Natural killer cell (primary cell): ENCODE measurements at regions not wholly inside any gene's neighbourhood (a gene's known extent, or its start where the extent isn't known, plus 50 kb on each side); places are given as distances from the start of the nearest gene placed in this dataset.

Experiments
- ATAC-seq, 3 donors: fragments of 150-1000 bp in 2 of 3; fragments of 200-7000 bp in 1 of 3; cut with Tn5 transposase; 1 replicate in 1 of 3; 2 replicates in 2 of 3; pipeline ENCODE4 v1.10.0; 2021; ENCODE audit warnings: mild to moderate bottlenecking in 2 of 3, moderate library complexity in 2 of 3
- DNase-seq, 2 donors: peaks; one replicate each; pipeline versions ENCODE4 v3.0.0 to v3.0.0-alpha.2; 2013 to 2021; ENCODE audit warnings: mixed read lengths in 1 of 2
- H3K27ac ChIP-seq: one replicate; pipeline ENCODE4 v1.5.1; 2013; ENCODE audit warnings: mild to moderate bottlenecking, low read length
- H3K27me3 ChIP-seq: one replicate; pipeline ENCODE4 v1.6.1; 2013; ENCODE audit warnings: low read length; ENCODE audit not compliant: control insufficient read depth, insufficient read depth
- H3K36me3 ChIP-seq: one replicate; pipeline ENCODE4 v1.6.1; 2013; ENCODE audit warnings: low read length; ENCODE audit not compliant: control insufficient read depth, insufficient read depth
- H3K4me1 ChIP-seq: one replicate; pipeline ENCODE4 v1.6.1; 2013; ENCODE audit warnings: low read length; ENCODE audit not compliant: control insufficient read depth, insufficient read depth
- H3K4me3 ChIP-seq: one replicate; pipeline ENCODE4 v1.5.1; 2013; ENCODE audit warnings: low read length
- H3K9me3 ChIP-seq: one replicate; pipeline ENCODE4 v1.6.1; 2013; ENCODE audit warnings: low read length; ENCODE audit not compliant: control insufficient read depth, insufficient read depth
- H3K27ac Mint-ChIP-seq, 2 donors: one replicate each; pipeline ENCODE4 v1.8.0; 2022; ENCODE audit warnings: mild to moderate bottlenecking in 2 of 2, mixed read lengths in 2 of 2, moderate library complexity in 1 of 2
- H3K27me3 Mint-ChIP-seq, 2 donors: one replicate each; pipeline ENCODE4 v1.8.0; 2022; ENCODE audit warnings: low read depth in 2 of 2, mixed read lengths in 2 of 2
- H3K36me3 Mint-ChIP-seq: one replicate; pipeline ENCODE4 v1.8.0; 2022; ENCODE audit warnings: mixed read lengths
- H3K4me1 Mint-ChIP-seq, 2 donors: one replicate each; pipeline ENCODE4 v1.8.0; 2022; ENCODE audit warnings: mixed read lengths in 2 of 2
- H3K4me3 Mint-ChIP-seq: one replicate; pipeline ENCODE4 v1.8.0; 2022; ENCODE audit warnings: mild to moderate bottlenecking, moderate library complexity, mixed read lengths
- H3K9me3 Mint-ChIP-seq, 2 donors: one replicate each; pipeline ENCODE4 v1.8.0; 2022; ENCODE audit warnings: mixed read lengths in 2 of 2
- CTCF ChIP-seq: fragments of 200-600 bp; IDR thresholded peaks from one replicate; pipeline ENCODE4 v1.8.0; 2022; ENCODE audit warnings: antibody characterized with exemption
- WGBS: methylation state at CpG from one replicate; pipeline ENCODE4 v1.1.7; 2013; ENCODE audit warnings: missing lambda C conversion rate; ENCODE audit not compliant: insufficient coverage; 5-methylcytosine and 5-hydroxymethylcytosine counted together
- intact Hi-C: fragments of 100-400 bp; cut with micrococcal nuclease; formaldehyde crosslinking; loops from one replicate; pipeline ENCODE4 v1.14.2; 2022

- no peak overlapping the region for H3K4me3 Mint-ChIP-seq
- DNase-seq: no peak
- Histone ChIP-seq H3K4me3 (no peak overlapping the region), H3K9me3 (no peaks in the 10 kb centered on the region), H3K27me3 (no peaks in the 10 kb centered on the region), H3K36me3 (no peaks in the 10 kb centered on the region), H3K4me1 (no peaks in the 10 kb centered on the region), H3K27ac (no peak overlapping the region)
- H3K27ac Mint-ChIP-seq: no peak overlapping the region
- no peak for ATAC-seq
- 0% methylated on average over 1 of the region's 2 CpGs for WGBS
- TF ChIP-seq CTCF: no peak
- no peaks in the 10 kb centered on the region for H3K9me3 Mint-ChIP-seq
- H3K4me1 Mint-ChIP-seq: peaks cover 11 to 23% of the 10 kb centered on the region in 2 donors
- H3K36me3 Mint-ChIP-seq: no peaks in the 10 kb centered on the region
- intact Hi-C loops: no loop called here
- H3K27me3 Mint-ChIP-seq: no peaks in the 10 kb centered on the region
Measured at GRCh38 chr3:153437666-153438065, 275.6 kb downstream of the RAP2B start.

- DNase-seq: no peak
- H3K4me3 ChIP-seq: no peak overlapping the region
- Mint-ChIP-seq H3K27ac (no peak overlapping the region), H3K4me3 (no peak overlapping the region), H3K9me3 (no peaks in the 10 kb centered on the region), H3K36me3 (no peaks in the 10 kb centered on the region), H3K27me3 (no peaks in the 10 kb centered on the region), H3K4me1 (peaks cover 11 to 23% of the 10 kb centered on the region in 2 donors)
- no peak for TF ChIP-seq CTCF
- H3K36me3 ChIP-seq: no peaks in the 10 kb centered on the region
- no peaks in the 10 kb centered on the region for H3K4me1 ChIP-seq
- WGBS: 85% methylated on average over 1 of the region's 3 CpGs
- H3K27me3 ChIP-seq: no peaks in the 10 kb centered on the region
- no peak overlapping the region for H3K27ac ChIP-seq
- no peaks in the 10 kb centered on the region for H3K9me3 ChIP-seq
- no peak for ATAC-seq
- intact Hi-C loops: no loop called here
Measured at GRCh38 chr3:153438271-153438670, 276.2 kb downstream of the RAP2B start.

GRCh38 chr3:153439780-153440179 lies 277.8 kb downstream of the RAP2B start:
- TF ChIP-seq CTCF: no peak
- intact Hi-C loops: loop anchor here (10.0 kb wide), 1 partner anchor 275 kb away; the partner anchor contains the start of gene RAP2B
- Histone ChIP-seq H3K4me1 (no peaks in the 10 kb centered on the region), H3K27me3 (no peaks in the 10 kb centered on the region), H3K4me3 (no peak overlapping the region), H3K9me3 (no peaks in the 10 kb centered on the region), H3K36me3 (no peaks in the 10 kb centered on the region), H3K27ac (no peak overlapping the region)
- no peaks in the 10 kb centered on the region for H3K36me3 Mint-ChIP-seq
- WGBS: no CpG with 5 or more reads among the region's 3 CpGs
- H3K9me3 Mint-ChIP-seq: no peaks in the 10 kb centered on the region
- ATAC-seq (no peak), DNase-seq (no peak)
- no peaks in the 10 kb centered on the region for H3K27me3 Mint-ChIP-seq
- peaks cover 11 to 23% of the 10 kb centered on the region in 2 donors for H3K4me1 Mint-ChIP-seq
- no peak overlapping the region for H3K27ac Mint-ChIP-seq
- no peak overlapping the region for H3K4me3 Mint-ChIP-seq

GRCh38 chr3:153440311-153440710 lies 278.3 kb downstream of the RAP2B start:
- intact Hi-C loops: loop anchor here (10.0 kb wide), 1 partner anchor 276 kb away; the partner anchor contains the start of gene RAP2B
- Mint-ChIP-seq H3K36me3 (no peaks in the 10 kb centered on the region), H3K27me3 (no peaks in the 10 kb centered on the region), H3K27ac (no peak overlapping the region), H3K9me3 (no peaks in the 10 kb centered on the region), H3K4me1 (peaks cover 11 to 23% of the 10 kb centered on the region in 2 donors), H3K4me3 (no peak overlapping the region)
- H3K4me1 ChIP-seq: no peaks in the 10 kb centered on the region
- no peak overlapping the region for H3K27ac ChIP-seq
- 89% methylated on average over 5 of the region's 5 CpGs for WGBS
- DNase-seq (no peak), ATAC-seq (no peak)
- H3K9me3 ChIP-seq: no peaks in the 10 kb centered on the region
- H3K4me3 ChIP-seq: no peak overlapping the region
- no peaks in the 10 kb centered on the region for H3K36me3 ChIP-seq
- TF ChIP-seq CTCF: no peak
- H3K27me3 ChIP-seq: no peaks in the 10 kb centered on the region
